ENCODE measurements at regions not wholly inside any gene's neighbourhood (a gene's known extent, or its start where the extent isn't known, plus 50 kb on each side); places are given as distances from the start of the nearest gene placed in this dataset.

DNA sequence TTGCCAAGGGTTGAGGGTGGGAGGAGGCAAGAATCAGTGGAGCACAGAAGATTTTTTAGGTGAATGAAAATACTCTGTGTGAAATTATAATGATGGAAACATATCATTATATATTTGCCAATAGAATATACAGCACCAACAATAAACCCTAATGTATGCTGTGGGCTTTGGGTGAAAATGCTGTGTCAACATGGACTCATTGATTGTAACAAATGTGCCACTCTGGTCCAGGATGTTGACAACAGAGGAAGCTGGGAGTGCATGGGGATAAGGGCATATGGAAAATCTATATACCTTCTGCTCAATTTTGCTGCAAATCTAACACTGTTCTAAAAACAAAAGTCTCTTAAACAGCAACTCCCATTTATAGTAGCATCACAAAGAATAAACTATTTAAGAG, 114.3 kb downstream of the LYZL1 start:
- DNase-seq, result no peak

GRCh38 chr10:29407280-29407858, 118.5 kb downstream of the LYZL1 start:
- DNase-seq, result no peak
